ENCODE measurements at regions not wholly inside any gene's neighbourhood (a gene's known extent, or its start where the extent isn't known, plus 50 kb on each side); places are given as distances from the start of the nearest gene placed in this dataset.
"Not testable (repeated sequence)": the region's sequence is repeated elsewhere in the genome, so short reads cannot be mapped to it uniquely, and the experiment has no call there.

DNA sequence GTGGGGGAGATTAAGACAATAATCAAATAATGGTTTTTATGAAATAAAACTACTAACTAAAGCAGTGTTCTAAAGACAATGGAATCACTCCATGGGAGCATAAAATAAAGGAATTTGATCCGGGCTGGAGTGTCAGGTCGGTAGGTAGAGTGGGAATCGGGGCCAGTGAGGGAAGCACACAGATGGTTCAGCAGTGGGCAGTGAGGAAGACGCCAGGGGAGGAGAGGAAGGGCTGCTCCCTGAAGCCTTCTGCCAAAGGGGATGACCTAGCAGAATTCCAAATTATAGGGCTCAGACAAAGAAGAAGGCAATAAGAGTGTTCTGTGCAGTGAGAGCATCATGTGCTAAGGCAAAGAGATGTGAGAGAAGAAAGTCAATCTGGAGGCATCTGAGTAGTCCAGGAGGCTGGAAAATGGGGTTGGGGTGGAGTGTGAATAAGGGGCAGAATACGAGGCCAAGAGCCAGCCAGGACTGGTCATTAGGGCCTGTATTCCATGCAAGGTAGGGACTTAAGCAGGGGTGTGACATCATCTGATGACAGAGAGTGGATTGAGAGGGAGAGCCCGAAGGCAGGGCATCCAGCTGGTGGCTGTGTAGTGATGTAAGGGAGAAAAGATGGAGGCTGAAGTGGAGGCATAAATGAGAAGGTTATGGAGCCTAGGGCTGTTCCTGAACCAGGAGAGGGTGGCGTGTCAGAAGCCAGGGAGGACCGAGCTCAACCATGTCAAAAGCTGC lies 137.6 kb downstream of the COPRS start:
- DNase-seq (ENCODE audit: low read depth in 4 of 4, low spot score in 2 of 4), result no peak

DNA sequence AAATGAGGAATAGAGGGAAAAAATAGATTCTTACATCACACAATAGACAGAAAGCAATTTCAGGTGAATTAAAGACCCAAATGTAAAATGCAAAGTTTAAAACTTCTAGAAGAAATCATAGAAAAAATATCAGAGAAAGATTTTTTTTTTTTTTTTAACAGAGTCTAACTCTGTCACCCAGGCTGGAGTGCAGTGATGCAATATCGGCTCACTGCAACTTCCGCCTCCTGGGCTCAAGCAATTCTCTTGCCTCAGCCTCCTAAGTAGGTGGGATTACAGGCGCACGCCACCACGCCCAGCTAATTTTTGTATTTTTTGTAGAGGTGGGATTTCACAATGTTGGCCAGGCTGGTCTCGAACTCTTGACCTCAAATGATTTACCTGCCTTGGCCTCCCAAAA lies 141.8 kb downstream of the COPRS start:
- DNase-seq (ENCODE audit: low read depth in 4 of 4, low spot score in 2 of 4), result not testable (repeated sequence)

DNA sequence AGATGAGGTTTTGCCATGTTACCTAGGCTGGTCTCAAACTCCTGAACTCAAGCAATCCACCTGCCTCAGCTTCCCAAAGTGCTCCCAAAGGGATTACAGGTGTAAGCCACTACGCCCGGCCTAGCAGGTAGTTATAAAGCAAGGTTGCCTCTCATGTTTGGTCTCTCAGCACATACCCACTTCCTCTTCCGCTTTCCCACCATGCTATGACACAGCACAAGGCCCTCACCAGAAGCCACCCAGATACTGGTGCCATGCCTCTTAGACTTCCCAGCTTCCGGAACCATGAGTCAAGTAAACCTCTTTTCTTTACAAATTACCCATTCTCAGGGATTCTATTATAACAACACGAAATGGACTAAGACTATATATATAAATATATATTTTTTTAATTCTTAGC lies 143.6 kb downstream of the COPRS start:
- DNase-seq (ENCODE audit: low read depth in 4 of 4, low spot score in 2 of 4), result no peak

DNA sequence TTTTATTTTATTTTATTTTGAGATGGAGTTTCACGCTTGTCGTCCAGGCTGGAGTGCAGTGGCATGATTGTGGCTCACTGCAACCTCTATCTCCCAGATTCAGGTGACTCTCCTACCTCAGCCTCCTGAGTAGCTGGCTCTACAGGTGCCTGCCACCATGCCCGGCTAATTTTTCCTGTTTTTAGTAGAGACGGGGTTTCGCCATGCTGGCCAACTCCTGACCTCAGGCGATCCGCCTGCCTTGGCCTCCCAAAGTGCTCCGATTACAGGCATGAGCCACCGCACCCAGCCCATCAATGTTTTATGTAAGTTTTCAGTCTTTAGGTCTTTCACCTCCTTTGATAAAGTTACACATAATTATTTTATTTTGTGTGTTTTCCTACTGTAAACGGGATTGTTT lies 154.6 kb downstream of the COPRS start:
- DNase-seq (ENCODE audit: low read depth in 4 of 4, low spot score in 2 of 4), result no peak

DNA sequence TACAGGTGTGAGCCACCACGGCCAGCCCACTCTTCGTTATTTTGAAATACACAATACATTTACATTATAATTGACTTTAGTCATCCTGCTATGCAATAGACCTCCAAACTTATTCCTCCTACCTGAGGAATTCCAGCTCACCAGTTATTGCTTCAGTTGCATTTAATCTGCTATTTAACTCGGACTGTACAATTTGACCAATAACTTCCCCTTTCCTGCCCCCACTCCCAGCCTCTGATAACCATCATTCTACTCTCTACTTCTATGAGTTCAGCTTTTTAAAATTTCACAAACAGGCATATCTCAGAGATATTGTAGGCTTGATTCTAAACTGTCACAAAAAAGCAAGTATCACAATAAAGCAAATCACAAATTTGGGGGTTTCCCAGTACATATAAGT lies 157.0 kb downstream of the COPRS start:
- no peak for DNase-seq (ENCODE audit: low read depth in 4 of 4, low spot score in 2 of 4)

DNA sequence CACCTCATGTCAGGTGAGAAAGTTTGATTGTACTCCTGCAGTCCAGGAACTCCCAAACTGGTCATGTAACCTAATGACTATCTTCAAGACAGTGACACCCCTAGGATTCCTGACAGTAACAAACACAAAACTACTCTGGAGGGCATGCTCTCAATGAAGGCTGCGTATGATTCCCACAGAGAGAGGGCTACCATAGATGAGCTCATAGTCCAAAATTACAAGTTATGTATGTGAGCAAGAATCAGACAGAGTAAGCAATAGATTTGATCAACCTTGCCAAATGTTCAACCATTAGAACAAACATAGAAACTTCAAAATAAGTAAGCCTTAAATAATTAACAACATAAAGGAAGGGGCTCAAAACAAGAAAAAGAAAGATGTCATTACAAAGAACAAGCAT lies 158.1 kb downstream of the COPRS start:
- no peak for DNase-seq (ENCODE audit: low read depth in 4 of 4, low spot score in 2 of 4)

DNA sequence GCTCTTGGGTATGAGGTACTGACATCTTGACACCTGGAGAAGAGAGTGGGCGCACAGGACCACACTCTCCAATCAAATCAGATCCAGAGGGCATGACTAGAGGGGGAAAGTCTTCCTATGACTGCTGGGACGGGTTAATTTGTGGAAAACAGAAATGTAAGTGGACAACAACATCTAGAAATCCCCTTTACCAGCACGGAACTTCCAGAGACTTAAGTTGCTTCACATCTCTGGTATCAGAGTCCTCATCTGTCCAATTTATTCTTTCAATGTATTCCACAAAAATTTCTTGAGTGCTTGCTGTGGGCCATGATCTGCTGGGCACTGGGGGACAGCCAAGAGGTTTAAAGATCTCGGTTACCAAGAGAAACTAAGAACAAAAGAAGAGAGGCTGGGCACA lies 159.2 kb downstream of the COPRS start:
- DNase-seq (ENCODE audit: low read depth in 4 of 4, low spot score in 2 of 4), result no peak

DNA sequence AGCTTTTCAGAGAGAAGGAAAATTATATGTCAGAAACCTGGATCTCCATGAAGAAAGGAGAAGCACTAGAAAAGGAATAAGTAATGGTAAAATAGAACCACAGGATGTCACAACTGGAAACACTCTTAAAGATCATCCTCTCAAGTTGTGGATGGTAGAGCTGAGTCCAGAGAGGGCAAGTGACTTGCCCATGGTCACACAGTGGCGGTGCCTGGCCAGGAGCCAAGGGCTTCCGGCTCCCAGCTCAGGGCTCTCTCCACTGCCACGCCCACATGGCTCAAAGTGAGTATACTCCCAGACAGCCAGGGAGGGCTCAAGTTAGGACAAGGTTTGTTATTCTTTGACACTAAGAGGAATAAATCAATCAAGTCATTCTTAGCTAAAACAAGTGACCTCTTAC lies 159.8 kb downstream of the COPRS start:
- no peak for DNase-seq (ENCODE audit: low read depth in 4 of 4, low spot score in 2 of 4)

DNA sequence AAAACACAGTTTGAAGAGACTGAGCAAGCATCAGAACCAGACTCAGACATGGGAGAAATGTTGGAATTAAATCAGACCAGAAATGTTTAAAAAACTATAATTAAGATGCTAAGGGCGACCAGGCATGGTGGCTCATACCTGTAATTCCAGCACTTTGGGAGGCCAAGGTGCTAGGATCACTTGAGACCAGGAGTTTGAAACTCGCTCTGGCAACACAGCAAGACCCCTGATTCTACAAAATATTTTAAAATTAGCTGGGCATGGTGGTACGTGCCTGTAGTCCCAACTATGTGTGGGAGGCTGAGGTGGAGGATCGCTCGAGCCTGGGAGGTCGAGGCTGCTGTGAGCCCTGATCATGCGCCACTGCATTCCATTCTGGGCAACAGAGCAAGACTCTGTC lies 160.3 kb downstream of the COPRS start:
- no peak for DNase-seq (ENCODE audit: low read depth in 4 of 4, low spot score in 2 of 4)

DNA sequence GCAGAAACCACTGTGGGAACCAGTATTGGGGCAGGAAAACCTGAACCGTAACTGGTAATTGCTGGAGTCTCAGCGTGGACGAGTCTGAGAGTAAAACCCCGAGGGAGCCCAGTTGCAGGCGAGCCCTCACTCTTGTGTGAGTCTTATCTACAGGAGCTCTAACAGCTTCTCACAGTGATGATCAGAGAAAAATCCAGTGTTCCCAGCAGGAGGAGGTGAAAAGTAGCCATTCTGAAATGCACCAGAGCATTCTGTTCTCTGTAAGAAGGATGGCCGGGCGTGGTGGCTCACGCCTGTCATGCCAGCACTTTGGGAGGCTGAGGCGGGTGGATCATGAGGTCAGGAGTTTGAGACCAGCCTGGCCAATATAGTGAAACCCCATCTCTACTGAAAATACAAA lies 161.2 kb downstream of the COPRS start:
- no peak for DNase-seq (ENCODE audit: low read depth in 4 of 4, low spot score in 2 of 4)

DNA sequence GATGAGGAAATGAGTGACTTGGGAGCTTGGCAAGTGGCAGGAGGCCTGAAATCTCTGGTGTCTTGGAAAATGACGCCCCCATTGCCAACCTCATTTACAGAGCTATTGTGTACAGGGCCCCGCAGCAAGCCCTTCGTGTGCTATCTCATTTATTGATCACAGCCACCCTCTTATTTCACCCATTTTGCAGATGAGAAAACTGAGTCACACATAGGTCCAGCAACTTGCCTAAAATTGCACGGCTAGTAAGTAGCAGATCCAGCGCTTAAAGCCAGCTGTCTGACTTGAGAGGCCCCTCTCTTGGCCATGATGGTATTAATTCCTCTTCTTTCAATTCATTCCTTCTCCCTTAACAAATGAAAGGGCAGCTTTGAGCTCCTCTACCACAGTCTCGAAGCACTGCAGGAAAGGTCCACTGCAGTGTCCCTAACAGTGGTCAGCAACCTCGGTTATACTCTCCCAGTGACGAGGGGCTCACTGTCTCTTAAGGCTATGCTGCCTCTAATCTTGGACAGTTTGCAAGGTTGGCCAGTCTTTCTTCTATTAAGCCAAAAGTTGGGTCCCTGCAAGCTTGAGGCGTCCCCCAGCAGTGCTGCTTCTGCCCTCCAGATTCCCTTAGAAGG lies 162.2 kb downstream of the COPRS start:
- DNase-seq (ENCODE audit: low read depth in 4 of 4, low spot score in 2 of 4), result no peak

DNA sequence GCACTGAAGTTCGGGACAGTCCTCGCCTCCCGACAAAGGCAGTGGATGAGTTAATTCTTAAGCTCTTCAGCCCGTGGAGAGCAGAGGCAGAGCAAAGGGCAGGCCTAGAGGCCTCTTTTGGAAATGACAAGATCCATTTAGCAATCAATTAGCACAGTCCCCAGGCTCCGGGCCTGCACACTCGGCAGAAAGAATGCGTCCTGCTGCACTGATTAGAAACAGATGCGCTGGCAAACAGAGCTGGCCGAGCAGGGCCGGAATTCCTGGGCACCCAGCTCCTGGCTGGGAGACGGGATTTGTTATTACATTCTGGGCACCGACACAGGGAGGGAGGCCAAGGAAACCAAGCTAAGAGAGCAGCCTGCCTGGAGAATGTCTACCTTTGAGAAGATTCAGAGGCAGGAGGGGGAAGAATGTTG lies 162.9 kb downstream of the COPRS start:
- DNase-seq (ENCODE audit: low read depth in 4 of 4, low spot score in 2 of 4), result peak in 3 of 4 donors; percentile 4 to 23 (median 11)

DNA sequence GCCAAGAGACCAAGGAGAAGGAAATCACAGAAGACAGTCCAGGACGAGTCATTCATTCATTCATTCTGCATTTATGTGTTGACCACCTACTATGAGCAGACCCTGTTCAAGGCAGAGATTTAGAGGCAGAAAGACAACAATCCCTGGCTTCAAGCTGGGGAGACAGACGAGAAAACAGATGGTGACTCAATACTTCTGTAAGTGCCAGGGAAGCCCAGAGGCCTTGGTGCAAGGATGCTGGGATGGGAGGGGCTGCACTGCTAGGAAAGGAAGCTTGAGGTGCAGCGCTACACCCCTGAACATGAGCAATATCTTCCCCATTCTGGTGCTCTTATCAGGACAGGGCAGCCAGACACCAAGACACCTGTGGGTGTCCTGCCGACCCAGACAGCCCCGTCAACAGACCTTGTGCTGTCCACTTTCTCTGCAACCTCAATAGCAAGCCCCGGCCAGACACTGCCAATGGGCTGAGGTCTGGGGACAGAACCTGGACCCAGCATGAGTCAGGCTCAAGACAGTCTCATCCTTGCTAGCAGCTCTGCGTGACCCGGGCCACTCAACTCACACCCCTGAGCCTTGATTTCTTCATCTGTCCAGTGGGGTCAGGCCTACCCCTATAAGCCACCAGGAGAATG lies 163.5 kb downstream of the COPRS start:
- no peak for DNase-seq (ENCODE audit: low read depth in 4 of 4, low spot score in 2 of 4)

DNA sequence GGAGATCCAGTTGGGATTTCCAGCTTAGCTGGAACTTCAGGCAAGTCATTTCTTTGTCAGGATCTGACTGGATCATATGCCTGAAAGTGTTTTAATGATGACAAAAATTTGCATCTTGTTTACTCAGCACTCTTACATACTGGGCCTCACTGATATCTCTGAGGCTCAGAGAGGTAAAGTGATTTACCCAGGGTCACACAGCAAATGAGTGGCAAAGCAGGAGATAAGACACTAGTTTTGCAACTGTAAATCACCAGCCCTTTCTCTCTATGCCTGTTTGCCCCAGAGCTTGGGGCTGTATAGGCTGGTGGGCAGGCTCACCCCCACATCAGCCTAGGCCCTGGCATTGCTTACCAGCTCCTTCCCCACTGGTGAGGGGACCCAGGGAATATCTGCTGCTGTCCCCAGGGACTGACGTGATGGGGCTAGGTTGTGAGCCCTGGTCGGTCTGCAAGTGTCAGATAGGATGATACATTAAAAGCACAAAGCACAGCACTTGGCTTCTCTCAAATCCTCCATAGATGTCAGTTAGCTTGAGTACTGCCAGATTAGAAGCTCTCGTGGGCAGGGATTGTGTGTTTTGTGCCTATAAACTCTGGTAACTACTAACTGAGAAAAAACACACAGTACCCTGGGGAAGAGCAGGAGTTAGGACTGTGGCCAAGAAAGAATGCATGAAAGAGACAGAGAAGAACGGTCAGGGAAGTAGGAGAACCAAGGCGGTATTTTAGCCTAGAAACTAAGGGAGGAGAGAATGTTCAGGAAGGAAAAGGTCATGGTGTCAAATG lies 165.4 kb downstream of the COPRS start:
- no peak for DNase-seq (ENCODE audit: low read depth in 4 of 4, low spot score in 2 of 4)

DNA sequence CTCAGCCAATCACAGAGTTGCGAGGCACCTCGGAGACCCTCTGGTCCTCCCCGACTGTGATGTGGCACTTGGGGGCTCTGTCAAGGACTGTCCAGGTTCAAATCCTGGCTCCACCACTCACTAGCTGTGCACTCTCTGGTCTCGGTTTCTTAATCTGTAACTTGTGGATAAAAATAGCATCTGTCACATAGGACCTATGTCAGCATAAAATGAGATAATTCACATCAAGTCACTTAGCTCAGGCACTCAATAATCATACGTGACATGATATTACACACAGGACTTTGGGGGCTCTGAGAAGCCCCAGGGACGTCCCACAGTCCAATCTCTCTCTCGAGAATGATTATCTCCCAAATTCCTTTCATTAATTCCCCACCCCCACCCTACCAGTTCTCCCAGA lies 166.4 kb downstream of the COPRS start:
- DNase-seq (ENCODE audit: low read depth in 4 of 4, low spot score in 2 of 4), result no peak

DNA sequence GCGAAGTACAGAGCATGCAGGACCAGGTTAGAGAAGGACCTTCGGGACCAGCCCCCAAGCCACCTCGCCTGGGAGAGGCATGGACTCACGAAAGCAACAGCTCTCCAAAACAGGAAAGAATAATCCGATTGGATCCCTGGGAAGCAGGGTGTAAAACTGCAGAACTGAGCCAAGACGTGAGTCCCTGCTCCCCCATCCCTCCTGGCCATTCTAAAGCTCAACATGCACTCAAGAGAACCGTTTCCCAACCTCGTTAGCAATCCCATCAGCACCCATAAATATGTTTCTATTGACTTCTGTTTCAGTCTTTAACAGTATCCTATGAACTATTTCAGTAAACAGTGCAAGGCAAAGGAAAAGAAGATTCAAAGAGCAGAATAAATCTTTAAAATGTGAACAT lies 167.0 kb downstream of the COPRS start:
- DNase-seq (ENCODE audit: low read depth in 4 of 4, low spot score in 2 of 4), result no peak

DNA sequence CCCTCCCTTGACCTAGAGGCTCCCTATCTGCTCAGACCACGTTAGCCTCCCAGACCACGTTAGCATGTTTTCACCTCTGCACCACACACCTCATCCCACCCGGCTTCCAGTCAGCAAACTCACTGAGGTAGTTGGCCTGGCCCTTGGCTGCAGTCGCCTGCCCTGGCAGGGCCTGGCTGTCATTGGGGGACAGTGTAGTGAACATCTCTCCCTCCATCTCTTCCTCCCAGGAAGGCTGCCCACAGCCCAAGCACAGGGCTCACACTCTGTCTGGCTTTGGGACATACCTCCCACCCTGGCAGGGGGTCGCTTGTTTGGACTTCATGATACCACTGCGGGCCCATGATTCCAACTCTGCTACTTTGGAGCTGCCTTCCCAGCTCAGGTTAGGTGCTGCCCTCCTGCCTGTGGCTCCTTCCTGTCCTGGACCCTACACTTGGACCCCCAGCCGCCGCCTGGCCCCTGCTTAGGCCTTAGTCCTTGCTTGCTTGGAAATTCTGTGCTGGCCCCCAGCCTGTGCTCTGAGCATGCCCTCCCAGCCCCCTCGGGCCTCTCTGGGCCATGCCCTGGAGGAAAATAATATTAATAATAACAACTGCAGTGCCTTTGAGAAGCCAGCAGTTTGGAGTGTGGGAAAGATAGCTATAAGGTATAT lies 167.7 kb downstream of the COPRS start:
- no peak for DNase-seq (ENCODE audit: low read depth in 4 of 4, low spot score in 2 of 4)

DNA sequence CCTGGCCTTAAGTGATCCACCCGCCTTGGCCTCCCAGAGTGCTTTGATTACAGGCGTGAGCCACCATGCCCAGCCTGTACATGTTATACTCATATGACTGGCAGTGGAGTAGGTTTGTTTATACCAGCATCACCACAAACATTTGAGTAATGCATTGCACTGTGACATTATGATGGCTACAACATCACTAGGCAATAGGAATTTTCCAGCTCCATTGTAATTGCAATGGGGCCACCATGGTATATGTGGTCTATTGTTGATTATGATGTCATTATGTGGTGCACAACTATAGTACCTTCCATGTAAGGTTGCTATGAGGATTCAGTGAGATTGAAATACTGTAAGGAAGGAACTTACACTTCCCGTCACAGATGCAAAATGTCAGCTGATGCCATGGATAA lies 168.9 kb downstream of the COPRS start:
- DNase-seq (ENCODE audit: low read depth in 4 of 4, low spot score in 2 of 4), result no peak

DNA sequence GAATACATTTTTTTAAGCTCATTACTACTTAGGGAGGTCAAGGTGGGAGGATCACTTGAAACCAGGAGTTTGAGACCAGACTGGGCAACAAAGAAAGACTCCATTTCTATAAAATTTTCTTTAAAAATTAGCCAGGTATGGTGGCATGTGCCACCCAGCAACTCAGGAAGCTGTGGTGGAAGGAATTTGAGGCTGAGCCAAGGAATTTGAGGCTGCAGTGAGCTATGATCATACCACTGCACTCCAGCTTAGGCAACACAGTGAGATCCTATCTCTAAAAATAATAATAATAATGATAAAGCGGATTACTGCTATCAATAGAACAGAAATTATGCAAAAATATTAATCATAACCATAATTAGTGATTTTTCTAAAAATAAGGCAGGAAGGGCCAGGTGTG lies 170.3 kb downstream of the COPRS start:
- DNase-seq (ENCODE audit: low read depth in 4 of 4, low spot score in 2 of 4), result no peak

DNA sequence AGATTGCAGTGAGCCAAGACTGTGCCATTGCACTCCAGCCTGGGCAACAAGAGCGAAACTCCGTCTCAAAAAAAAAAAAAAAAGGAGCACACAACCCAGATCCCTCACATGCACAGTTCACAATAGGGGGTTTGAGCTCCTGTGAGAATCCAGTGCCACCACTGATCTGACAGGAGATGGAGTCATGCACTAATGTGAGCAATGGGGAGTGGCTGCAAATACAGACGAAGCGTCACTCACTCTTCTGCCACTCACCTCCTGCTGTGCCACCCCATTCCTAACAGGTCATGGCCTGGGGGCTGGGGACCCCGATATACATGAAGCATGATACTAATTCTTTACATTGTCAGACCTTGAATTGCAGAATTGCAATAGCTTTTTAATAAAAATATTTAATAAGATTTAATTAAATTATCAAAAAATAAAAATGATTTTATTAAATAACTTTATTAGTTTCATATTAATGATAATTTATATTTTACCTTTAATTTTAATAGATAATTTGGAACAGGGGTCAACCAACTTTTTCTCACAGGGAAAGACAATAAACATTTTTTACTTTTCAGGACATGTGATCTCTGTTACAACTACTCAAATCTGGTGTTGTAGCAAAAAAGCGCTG lies 171.4 kb downstream of the COPRS start:
- no peak for DNase-seq (ENCODE audit: low read depth in 4 of 4, low spot score in 2 of 4)

All from left renal cortex interstitium (tissue), 4 donors.